Panc1 (cell line): ENCODE measurements at regions not wholly inside any gene's neighbourhood (a gene's known extent, or its start where the extent isn't known, plus 50 kb on each side); places are given as distances from the start of the nearest gene placed in this dataset.

Experiments used
- ATAC-seq: fragments of 200-7000 bp; cut with Tn5 transposase; 2 replicates; pipeline ENCODE4 v1.9.1; 2020; ENCODE audit warnings: mild to moderate bottlenecking, moderate library complexity
- BruUV-seq: library from RNA; stranded (reverse); fragments of 400-500 nt; replicated peaks from 2 replicates; lab custom pipeline; 2021; lab: Mats Ljungman, UMichigan
- CTCF ChIA-PET: fragments of 300-600 bp; sonication (Branson Sonifier 250); formaldehyde crosslinking; loops from one replicate; lab custom pipeline; 2022; ENCODE audit warnings: antibody characterized with exemption; lab: Charles Lee
- POLR2A ChIA-PET: fragments of 300-600 bp; sonication (Branson Sonifier 250); formaldehyde crosslinking; loops from one replicate; lab custom pipeline; 2022; ENCODE audit warnings: antibody characterized with exemption; lab: Charles Lee
- DNase-seq: peaks from one replicate; pipeline ENCODE4 v3.0.0-alpha.2; 2010; ENCODE audit warnings: low read depth, low spot score
- H3K27ac ChIP-seq: 2 replicates; pipeline ENCODE4 v1.5.1; 2011; ENCODE audit warnings: mild to moderate bottlenecking, low read length, inconsistent platforms
- H3K27me3 ChIP-seq: fragments of 200-500 bp; sonication (Bioruptor generic); 2 replicates; pipeline ENCODE4 v1.6.0; 2014; ENCODE audit warnings: low read length, inconsistent platforms; ENCODE audit not compliant: control insufficient read depth, insufficient read depth
- H3K36me3 ChIP-seq: fragments of 200-500 bp; sonication (Bioruptor generic); 2 replicates; pipeline ENCODE4 v1.5.1; 2014; ENCODE audit warnings: inconsistent platforms, mild to moderate bottlenecking, low read length, moderate library complexity; ENCODE audit not compliant: control insufficient read depth, insufficient read depth
- H3K4me1 ChIP-seq: 2 replicates; pipeline ENCODE4 v1.5.1; 2011; ENCODE audit warnings: inconsistent platforms, mild to moderate bottlenecking, low read length, moderate library complexity; ENCODE audit not compliant: control insufficient read depth, insufficient read depth
- H3K4me3 ChIP-seq, 2 experiments: 2 replicates each; pipeline ENCODE4 v1.5.1; 2011 to 2012; ENCODE audit warnings: low read depth in 2 of 2, low read length in 2 of 2, mild to moderate bottlenecking in 2 of 2, inconsistent platforms in 1 of 2, moderate library complexity in 1 of 2
- H3K9me3 ChIP-seq: fragments of 200-500 bp; sonication (Bioruptor generic); 2 replicates; pipeline ENCODE4 v1.5.1; 2014; ENCODE audit warnings: low read depth, mild to moderate bottlenecking, inconsistent platforms, low read length, moderate library complexity; ENCODE audit not compliant: control insufficient read depth, insufficient read depth
- CTCF ChIP-seq: fragments of 450-650 bp; IDR thresholded peaks from 2 replicates; pipeline ENCODE4 v1.5.1; 2017; ENCODE audit warnings: mild to moderate bottlenecking
- POLR2AphosphoS5 ChIP-seq: IDR thresholded peaks from 2 replicates; pipeline ENCODE4 v1.6.1; 2012; ENCODE audit warnings: mild to moderate bottlenecking, low read depth, low read length, moderate library complexity
- REST ChIP-seq, 2 experiments: IDR thresholded peaks; 2 replicates each; pipeline ENCODE4 v1.6.1; 2011 to 2012; ENCODE audit warnings: low read depth in 2 of 2, control low read depth in 1 of 2, low read length in 1 of 2, mild to moderate bottlenecking in 1 of 2, moderate library complexity in 1 of 2; ENCODE audit not compliant: insufficient read depth in 1 of 2
- SIN3A ChIP-seq: IDR thresholded peaks from 2 replicates; pipeline ENCODE4 v1.6.1; 2012; ENCODE audit warnings: low read depth, mild to moderate bottlenecking, low read length, moderate library complexity, borderline replicate concordance; ENCODE audit not compliant: insufficient read depth
- TCF7L2 ChIP-seq: IDR thresholded peaks from 2 replicates; pipeline ENCODE4 v1.6.1; 2011; ENCODE audit warnings: mild to moderate bottlenecking, low read depth, low read length, inconsistent platforms
- in situ Hi-C: cut with HindIII; loops from 2 replicates; pipeline ENCODE4 v1.10.0; 2016; ENCODE audit warnings: low sequenced_read_pairs, low pct_unique_long_range_greater_than_20kb
- intact Hi-C: fragments of 100-400 bp; cut with micrococcal nuclease; formaldehyde crosslinking; loops from one replicate; pipeline ENCODE4 v1.10.0; 2022; ENCODE audit not compliant: unreplicated experiment

GRCh38 chr13:85462792-85463425 is 336.3 kb downstream of the SLITRK6 start:
- CTCF ChIA-PET: no interaction called here
- POLR2A ChIA-PET: no interaction called here
- no peaks in the 10 kb centered on the region for H3K4me1 ChIP-seq
- no TSS peak for BruUV-seq
- in situ Hi-C loops (no loop called here), intact Hi-C loops (no loop called here)
- no peaks in the 10 kb centered on the region for H3K36me3 ChIP-seq
- no peaks in the 10 kb centered on the region for H3K9me3 ChIP-seq
- no peak overlapping the region for H3K4me3 ChIP-seq
- ATAC-seq: no peak
- H3K27me3 ChIP-seq: no peaks in the 10 kb centered on the region
- no peak for DNase-seq
- TF ChIP-seq REST (IDR thresholded peaks at IDR 0.05; ENCODE audit: insufficient read depth in 1 of 2, low read depth in 2 of 2, low read length in 1 of 2): no peak
- H3K27ac ChIP-seq: no peak overlapping the region

- POLR2A ChIA-PET: no interaction called here
- in situ Hi-C loops: no loop called here
- H3K27me3 ChIP-seq: no peaks in the 10 kb centered on the region
Measured at GRCh38 chr13:85461621-85462020, 337.6 kb downstream of the SLITRK6 start.

More at GRCh38 chr13:85461621-85462020, 337.6 kb downstream of the SLITRK6 start:
- Histone ChIP-seq H3K36me3 (no peaks in the 10 kb centered on the region), H3K9me3 (no peaks in the 10 kb centered on the region), H3K27ac (no peak overlapping the region), H3K4me1 (no peaks in the 10 kb centered on the region), H3K4me3 (no peak overlapping the region)
- intact Hi-C loops: no loop called here
- CTCF ChIA-PET: no interaction called here
- DNase-seq: no peak
- no TSS peak for BruUV-seq
- no peak for TF ChIP-seq SIN3A
- TF ChIP-seq TCF7L2: no peak
- no peak for TF ChIP-seq CTCF
- TF ChIP-seq REST (IDR thresholded peaks at IDR 0.05; ENCODE audit: insufficient read depth in 1 of 2, low read depth in 2 of 2, low read length in 1 of 2): no peak
- no peak for TF ChIP-seq POLR2AphosphoS5
- ATAC-seq: no peak
